K562 (cell line): ENCODE measurements at regions not wholly inside any gene's neighbourhood (a gene's known extent, or its start where the extent isn't known, plus 50 kb on each side); places are given as distances from the start of the nearest gene placed in this dataset.

Experiments
- ATF4 ChIP-seq: fragments of 450-650 bp; formaldehyde crosslinking; IDR thresholded peaks from 2 replicates; pipeline ENCODE4 v1.4.0; 2022; ENCODE audit warnings: mild to moderate bottlenecking, moderate library complexity
- CBX3 ChIP-seq, 2 experiments: IDR thresholded peaks; 1 replicate in 1 of 2; 2 replicates in 1 of 2; pipeline ENCODE4 v1.6.1; 2012; ENCODE audit warnings: inconsistent platforms in 2 of 2, low read length in 2 of 2, borderline replicate concordance in 1 of 2, control low read depth in 1 of 2
- DDX20 ChIP-seq: fragments of 450-650 bp; IDR thresholded peaks from 2 replicates; pipeline ENCODE4 v1.6.1; 2016; ENCODE audit warnings: missing genetic modification characterization, low read depth, mild to moderate bottlenecking, missing compliant biosample characterization, moderate library complexity
- NCOA6 ChIP-seq: fragments of 450-650 bp; IDR thresholded peaks from 2 replicates; pipeline ENCODE4 v1.6.1; 2017; ENCODE audit warnings: mild to moderate bottlenecking
- SMARCC2 ChIP-seq: fragments of 450-650 bp; IDR thresholded peaks from 2 replicates; pipeline ENCODE4 v1.6.1; 2017; ENCODE audit warnings: antibody characterized with exemption, moderate library complexity, mild to moderate bottlenecking, low read depth
- ZNF23 ChIP-seq: fragments of 250-450 bp; sonication (Bioruptor Pico); IDR thresholded peaks from 2 replicates; pipeline ENCODE4 v1.4.0; 2020; ENCODE audit warnings: mild to moderate bottlenecking
- ZNF592 ChIP-seq: fragments of 450-650 bp; IDR thresholded peaks from 2 replicates; pipeline ENCODE4 v1.6.1; 2017; ENCODE audit warnings: antibody characterized with exemption, mild to moderate bottlenecking

- TF ChIP-seq ZNF592, result no peak
- no peak for TF ChIP-seq SMARCC2
- TF ChIP-seq ZNF23 (CRISPR knock-in tag), result no peak
- TF ChIP-seq ATF4 (CRISPR knock-in tag), result no peak
- TF ChIP-seq CBX3 (IDR thresholded peaks at IDR 0.05; ENCODE audit: borderline replicate concordance in 1 of 2, low read length in 2 of 2), result no peak
- TF ChIP-seq NCOA6, result no peak
- TF ChIP-seq DDX20 (tag), result no peak
These were observed 230.6 kb upstream of the DACH1 start (continued) for GRCh38 chr13:72097568-72097967.
